HepG2 (cell line): ENCODE measurements at regions not wholly inside any gene's neighbourhood (a gene's known extent, or its start where the extent isn't known, plus 50 kb on each side); places are given as distances from the start of the nearest gene placed in this dataset.

Experiments used
- IRF9 ChIP-seq: sonication (generic); formaldehyde crosslinking; IDR thresholded peaks from 2 replicates; pipeline ENCODE4 v1.8.0; 2022; ENCODE audit warnings: missing genetic modification reagents, mild to moderate bottlenecking, borderline replicate concordance
- MAX ChIP-seq: IDR thresholded peaks from 2 replicates; pipeline ENCODE4 v1.6.1; 2012; ENCODE audit warnings: inconsistent platforms
- NFAT5 ChIP-seq: sonication (generic); formaldehyde crosslinking; IDR thresholded peaks from 2 replicates; pipeline ENCODE4 v1.4.0; 2020; ENCODE audit warnings: missing genetic modification reagents
- NRL ChIP-seq: sonication (generic); formaldehyde crosslinking; IDR thresholded peaks from 2 replicates; pipeline ENCODE4 v1.5.0; 2020; ENCODE audit warnings: missing genetic modification reagents, mild to moderate bottlenecking, moderate library complexity, borderline replicate concordance
- SIN3A ChIP-seq: IDR thresholded peaks from 2 replicates; pipeline ENCODE4 v1.6.1; 2011; ENCODE audit warnings: low read depth, mild to moderate bottlenecking, control low read depth, low read length, borderline replicate concordance
- ZBTB21 ChIP-seq: sonication (generic); formaldehyde crosslinking; IDR thresholded peaks from 2 replicates; pipeline ENCODE4 v1.4.0; 2020; ENCODE audit warnings: missing genetic modification reagents
- ZFP1 ChIP-seq: IDR thresholded peaks from 2 replicates; pipeline ENCODE4 v1.6.1; 2016
- ZSCAN30 ChIP-seq: sonication (generic); formaldehyde crosslinking; IDR thresholded peaks from 2 replicates; pipeline ENCODE4 v1.5.0; 2020; ENCODE audit warnings: mild to moderate bottlenecking, missing genetic modification reagents
- TF ChIP-seq, protein P1 (sequence below): sonication (generic); formaldehyde crosslinking; IDR thresholded peaks from 2 replicates; pipeline ENCODE4 v1.4.0; 2020; ENCODE audit warnings: missing genetic modification reagents, mild to moderate bottlenecking, borderline replicate concordance

GRCh38 chr12:111048991-111049390, 128.6 kb upstream of the MYL2 start (continued):
- no peak for TF ChIP-seq IRF9
- TF ChIP-seq ZFP1 (CRISPR knock-in tag) = no peak
- TF ChIP-seq ZSCAN30 (CRISPR knock-in tag) = no peak
- TF ChIP-seq SIN3A = no peak
- no peak for TF ChIP-seq MAX
- no peak for TF ChIP-seq NRL (CRISPR knock-in tag)
- no peak for TF ChIP-seq NFAT5
- no peak for TF ChIP-seq ZBTB21 (CRISPR knock-in tag)
- TF ChIP-seq, protein P1, sequence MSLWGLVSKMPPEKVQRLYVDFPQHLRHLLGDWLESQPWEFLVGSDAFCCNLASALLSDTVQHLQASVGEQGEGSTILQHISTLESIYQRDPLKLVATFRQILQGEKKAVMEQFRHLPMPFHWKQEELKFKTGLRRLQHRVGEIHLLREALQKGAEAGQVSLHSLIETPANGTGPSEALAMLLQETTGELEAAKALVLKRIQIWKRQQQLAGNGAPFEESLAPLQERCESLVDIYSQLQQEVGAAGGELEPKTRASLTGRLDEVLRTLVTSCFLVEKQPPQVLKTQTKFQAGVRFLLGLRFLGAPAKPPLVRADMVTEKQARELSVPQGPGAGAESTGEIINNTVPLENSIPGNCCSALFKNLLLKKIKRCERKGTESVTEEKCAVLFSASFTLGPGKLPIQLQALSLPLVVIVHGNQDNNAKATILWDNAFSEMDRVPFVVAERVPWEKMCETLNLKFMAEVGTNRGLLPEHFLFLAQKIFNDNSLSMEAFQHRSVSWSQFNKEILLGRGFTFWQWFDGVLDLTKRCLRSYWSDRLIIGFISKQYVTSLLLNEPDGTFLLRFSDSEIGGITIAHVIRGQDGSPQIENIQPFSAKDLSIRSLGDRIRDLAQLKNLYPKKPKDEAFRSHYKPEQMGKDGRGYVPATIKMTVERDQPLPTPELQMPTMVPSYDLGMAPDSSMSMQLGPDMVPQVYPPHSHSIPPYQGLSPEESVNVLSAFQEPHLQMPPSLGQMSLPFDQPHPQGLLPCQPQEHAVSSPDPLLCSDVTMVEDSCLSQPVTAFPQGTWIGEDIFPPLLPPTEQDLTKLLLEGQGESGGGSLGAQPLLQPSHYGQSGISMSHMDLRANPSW (CRISPR knock-in tag) = no peak
